OCI-LY3 (cell line): ENCODE measurements at regions not wholly inside any gene's neighbourhood (a gene's known extent, or its start where the extent isn't known, plus 50 kb on each side); places are given as distances from the start of the nearest gene placed in this dataset.

ENCODE experiments used
- H2AFZ ChIP-seq: fragments of 200-600, 300-600 bp; shearing (Covaris generic); 2 replicates; pipeline ENCODE4 v1.6.0; 2014; ENCODE audit warnings: antibody characterized with exemption, low read depth, low read length
- H3K27ac ChIP-seq: fragments of 200-600, 300-600 bp; sonication (generic); 2 replicates; pipeline ENCODE4 v1.5.1; 2014; ENCODE audit warnings: mild to moderate bottlenecking, low read length, moderate library complexity, mixed read lengths
- H3K27me3 ChIP-seq: fragments of 200-600, 300-600 bp; sonication (generic); 2 replicates; pipeline ENCODE4 v1.6.1; 2014; ENCODE audit warnings: low read depth, low read length, mixed read lengths
- H3K36me3 ChIP-seq: fragments of 200-600, 300-600 bp; sonication (generic); replicated peaks from 2 replicates; pipeline ENCODE3; 2014; ENCODE audit warnings: low read depth, low read length, mixed read lengths
- H3K4me1 ChIP-seq: fragments of 300-600, 200-600 bp; sonication (generic); 2 replicates; pipeline ENCODE4 v1.6.1; 2014; ENCODE audit warnings: low read length, mixed read lengths
- H3K4me2 ChIP-seq: fragments of 200-600, 300-600 bp; sonication (generic); 2 replicates; pipeline ENCODE4 v1.6.1; 2014; ENCODE audit warnings: low read length, mixed read lengths
- H3K4me3 ChIP-seq: fragments of 300-600, 200-600 bp; sonication (generic); 2 replicates; pipeline ENCODE4 v1.5.1; 2014; ENCODE audit warnings: antibody characterized with exemption, mild to moderate bottlenecking, low read length, moderate library complexity
- H3K79me2 ChIP-seq: fragments of 300-600, 200-600 bp; shearing (Covaris generic); 2 replicates; pipeline ENCODE4 v1.6.1; 2014; ENCODE audit warnings: mild to moderate bottlenecking, low read length, mixed read lengths
- H3K9ac ChIP-seq: fragments of 300-600, 200-600 bp; shearing (Covaris generic); 2 replicates; pipeline ENCODE4 v1.6.0; 2014; ENCODE audit warnings: mild to moderate bottlenecking, low read length, moderate library complexity
- H3K9me3 ChIP-seq: fragments of 200-600, 300-600 bp; shearing (Covaris generic); 2 replicates; pipeline ENCODE4 v1.6.1; 2014; ENCODE audit warnings: low read length, mixed read lengths; ENCODE audit not compliant: insufficient read depth
- H4K20me1 ChIP-seq: fragments of 200-600, 300-600 bp; sonication (generic); 2 replicates; pipeline ENCODE4 v1.6.1; 2016; ENCODE audit warnings: low read length, mixed read lengths; ENCODE audit not compliant: insufficient read depth
- EZH2phosphoT487 ChIP-seq: fragments of 200-600 bp; shearing (Covaris generic); IDR thresholded peaks from 2 replicates; pipeline ENCODE4 v1.6.1; 2018; ENCODE audit warnings: antibody characterized with exemption, mixed run types, low read depth
- TF ChIP-seq, protein P1 (sequence below): fragments of 200-600, 300-600 bp; sonication (generic); IDR thresholded peaks from 2 replicates; pipeline ENCODE4 v1.5.1; 2014; ENCODE audit warnings: antibody characterized with exemption, low read length, low read depth

DNA sequence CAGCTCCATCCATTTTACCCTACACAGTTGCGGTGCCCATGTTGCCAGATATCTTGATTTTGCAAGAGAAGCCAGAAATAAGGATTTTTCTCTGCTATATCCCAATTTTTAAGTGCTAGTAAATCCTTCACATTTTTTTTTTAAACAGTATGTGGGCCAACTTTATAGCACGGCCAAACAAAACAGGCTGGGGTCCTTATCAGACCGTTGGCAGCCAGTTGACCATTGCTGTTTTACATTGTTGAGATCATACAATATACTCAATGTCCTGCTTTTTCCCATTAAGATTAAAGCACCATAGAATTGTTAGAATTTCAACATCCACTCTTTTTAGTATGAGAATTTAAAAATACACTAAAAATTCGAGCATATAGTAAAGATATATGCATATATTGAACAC is 150.9 kb downstream of the SPCS3 start:
- Histone ChIP-seq H3K79me2 (no peaks in the 10 kb centered on the region), H3K4me1 (no peaks in the 10 kb centered on the region), H3K4me2 (no peak overlapping the region), H3K4me3 (no peak overlapping the region), H3K36me3 (no peaks in the 10 kb centered on the region), H4K20me1 (no peaks in the 10 kb centered on the region), H3K9me3 (no peaks in the 10 kb centered on the region), H3K27ac (no peak overlapping the region), H3K9ac (no peak overlapping the region), H3K27me3 (no peaks in the 10 kb centered on the region), H2AFZ (no peak overlapping the region)
- TF ChIP-seq, protein P1, sequence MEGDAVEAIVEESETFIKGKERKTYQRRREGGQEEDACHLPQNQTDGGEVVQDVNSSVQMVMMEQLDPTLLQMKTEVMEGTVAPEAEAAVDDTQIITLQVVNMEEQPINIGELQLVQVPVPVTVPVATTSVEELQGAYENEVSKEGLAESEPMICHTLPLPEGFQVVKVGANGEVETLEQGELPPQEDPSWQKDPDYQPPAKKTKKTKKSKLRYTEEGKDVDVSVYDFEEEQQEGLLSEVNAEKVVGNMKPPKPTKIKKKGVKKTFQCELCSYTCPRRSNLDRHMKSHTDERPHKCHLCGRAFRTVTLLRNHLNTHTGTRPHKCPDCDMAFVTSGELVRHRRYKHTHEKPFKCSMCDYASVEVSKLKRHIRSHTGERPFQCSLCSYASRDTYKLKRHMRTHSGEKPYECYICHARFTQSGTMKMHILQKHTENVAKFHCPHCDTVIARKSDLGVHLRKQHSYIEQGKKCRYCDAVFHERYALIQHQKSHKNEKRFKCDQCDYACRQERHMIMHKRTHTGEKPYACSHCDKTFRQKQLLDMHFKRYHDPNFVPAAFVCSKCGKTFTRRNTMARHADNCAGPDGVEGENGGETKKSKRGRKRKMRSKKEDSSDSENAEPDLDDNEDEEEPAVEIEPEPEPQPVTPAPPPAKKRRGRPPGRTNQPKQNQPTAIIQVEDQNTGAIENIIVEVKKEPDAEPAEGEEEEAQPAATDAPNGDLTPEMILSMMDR, result no peak
- no peak for TF ChIP-seq EZH2phosphoT487

DNA sequence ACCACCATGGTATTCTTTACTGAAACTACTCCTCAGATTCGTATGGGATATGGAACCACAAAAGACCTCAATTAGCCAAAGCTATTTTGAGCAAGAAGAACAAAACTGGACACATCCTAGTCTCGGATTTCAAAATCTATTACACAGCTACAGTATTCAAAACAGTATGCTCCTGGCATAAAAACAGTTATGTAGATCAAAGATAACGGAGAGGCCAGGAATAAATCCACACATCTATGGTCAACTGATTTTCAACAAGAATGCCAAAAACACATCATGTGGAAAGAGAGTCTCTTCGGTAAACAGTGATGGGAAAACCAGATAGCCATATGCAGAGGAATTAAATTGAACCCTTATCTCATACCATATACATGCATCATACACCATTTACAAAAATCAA is 155.3 kb downstream of the SPCS3 start:
- Histone ChIP-seq H4K20me1 (no peaks in the 10 kb centered on the region), H3K4me1 (peaks cover 5% of the 10 kb centered on the region)
- TF ChIP-seq EZH2phosphoT487, result no peak
- TF ChIP-seq, protein P1, result no peak

DNA sequence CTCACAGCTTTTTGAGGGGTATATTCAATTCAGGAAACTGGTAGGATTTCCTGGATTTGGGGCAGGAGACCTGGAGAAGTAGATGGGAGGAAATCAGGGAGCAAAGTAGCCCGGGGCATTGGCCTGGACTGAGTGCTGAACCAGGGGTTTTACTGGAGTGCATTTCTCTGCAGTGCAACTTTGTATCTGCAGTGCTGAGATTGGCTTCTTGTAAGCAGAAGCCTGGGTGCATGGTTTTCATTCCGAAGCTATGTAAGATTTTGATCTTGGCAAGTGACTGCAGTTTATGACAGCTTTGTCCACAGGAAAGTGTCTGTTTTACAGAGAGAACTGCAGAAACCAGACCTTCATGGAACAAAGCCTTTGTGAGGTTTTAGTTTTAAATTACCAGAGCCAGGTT is 158.3 kb downstream of the SPCS3 start:
- Histone ChIP-seq H3K4me1 (peaks cover 6% of the 10 kb centered on the region), H2AFZ (peak overlapping the region; percentile 34; the same call in 1 of the 2 replicates), H3K36me3 (no peaks in the 10 kb centered on the region), H3K9ac (no peak overlapping the region), H3K27ac (no peak overlapping the region), H3K4me2 (no peak overlapping the region), H3K79me2 (no peaks in the 10 kb centered on the region), H4K20me1 (no peaks in the 10 kb centered on the region), H3K27me3 (no peaks in the 10 kb centered on the region), H3K4me3 (no peak overlapping the region), H3K9me3 (no peaks in the 10 kb centered on the region)
- no peak for TF ChIP-seq EZH2phosphoT487
- TF ChIP-seq, protein P1, result no peak

More for the DNA sequence above, 155.3 kb downstream of the SPCS3 start:
- no peak overlapping the region for H3K4me2 ChIP-seq
- no peaks in the 10 kb centered on the region for H3K36me3 ChIP-seq
- H2AFZ ChIP-seq, result no peak overlapping the region
- H3K9me3 ChIP-seq, result no peaks in the 10 kb centered on the region
- H3K4me3 ChIP-seq, result no peak overlapping the region
- no peaks in the 10 kb centered on the region for H3K79me2 ChIP-seq
- no peak overlapping the region for H3K27ac ChIP-seq
- H3K27me3 ChIP-seq, result no peaks in the 10 kb centered on the region
- no peak overlapping the region for H3K9ac ChIP-seq

DNA sequence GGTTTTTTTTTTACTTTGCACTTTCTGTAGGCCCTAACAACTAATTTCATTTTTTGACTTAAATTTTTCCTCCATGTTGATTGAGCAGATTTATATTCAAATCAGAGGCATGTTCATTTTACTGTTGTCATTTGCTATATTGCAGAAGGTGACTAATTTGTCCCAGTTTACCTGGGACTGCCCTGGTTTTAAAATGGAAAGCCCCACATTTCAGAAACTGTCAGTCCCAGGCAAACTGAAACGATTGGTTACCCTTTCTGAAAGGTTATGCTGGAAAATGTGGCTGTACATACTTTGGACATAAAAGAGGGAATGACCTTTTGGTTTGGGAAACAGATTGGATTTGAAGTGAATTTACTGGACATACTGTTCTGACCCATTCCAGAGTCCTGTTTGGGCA is 160.0 kb downstream of the SPCS3 start:
- TF ChIP-seq, protein P1, result no peak
- no peak for TF ChIP-seq EZH2phosphoT487
- H3K79me2 ChIP-seq, result no peaks in the 10 kb centered on the region
- no peaks in the 10 kb centered on the region for H3K36me3 ChIP-seq
- H2AFZ ChIP-seq, result no peak overlapping the region
- no peak overlapping the region for H3K9ac ChIP-seq
- 0 out of 2 replicates have a peak overlapping the region, but pooled peaks have one; percentile 6 for H3K4me2 ChIP-seq
- H3K4me3 ChIP-seq, result no peak overlapping the region
- no peaks in the 10 kb centered on the region for H3K9me3 ChIP-seq
- H4K20me1 ChIP-seq, result no peaks in the 10 kb centered on the region
- no peak overlapping the region for H3K27ac ChIP-seq
- no peaks in the 10 kb centered on the region for H3K27me3 ChIP-seq
- peaks cover 6% of the 10 kb centered on the region for H3K4me1 ChIP-seq
